IMR-90 (cell line): ENCODE measurements at regions not wholly inside any gene's neighbourhood (a gene's known extent, or its start where the extent isn't known, plus 50 kb on each side); places are given as distances from the start of the nearest gene placed in this dataset.

Experiments
- ATAC-seq: fragments of 200-7000 bp; cut with Tn5 transposase; 2 replicates; pipeline ENCODE4 v1.9.1; 2020; ENCODE audit warnings: low read depth, mild to moderate bottlenecking, moderate library complexity
- BruUV-seq: library from RNA; stranded (reverse); fragments of 400-500 nt; replicated peaks from 2 replicates; lab custom pipeline; 2021; lab: Mats Ljungman, UMichigan
- CTCF ChIA-PET: fragments of 300-600 bp; formaldehyde crosslinking; extraction: SDS; loops from one replicate; lab custom pipeline; 2021; ENCODE audit warnings: antibody characterized with exemption; lab: Yijun Ruan, JAX
- POLR2A ChIA-PET: fragments of 300-600 bp; sonication (Branson Sonifier 250); formaldehyde crosslinking; loops from one replicate; lab custom pipeline; 2022; ENCODE audit warnings: antibody characterized with exemption; ENCODE audit not compliant: unreplicated experiment; lab: Charles Lee
- DNase-seq: peaks from one replicate; pipeline ENCODE4 v3.0.0; 2013
- H2AFZ ChIP-seq: replicated peaks from 2 replicates; pipeline ENCODE3; 2013; ENCODE audit warnings: low read length, mild to moderate bottlenecking; ENCODE audit not compliant: poor library complexity
- H2AK5ac ChIP-seq: 2 replicates; pipeline ENCODE4 v1.6.1; 2013; ENCODE audit warnings: low read depth, low read length, inconsistent platforms
- H2AK9ac ChIP-seq: replicated peaks from 2 replicates; pipeline ENCODE3; 2013; ENCODE audit warnings: mild to moderate bottlenecking, low read depth, low read length, moderate library complexity; ENCODE audit not compliant: poor library complexity
- H2BK120ac ChIP-seq: 2 replicates; pipeline ENCODE4 v1.6.1; 2013; ENCODE audit warnings: low read depth, low read length, inconsistent platforms
- H2BK15ac ChIP-seq: 3 replicates; pipeline ENCODE4 v1.6.1; 2013; ENCODE audit warnings: low read depth, low read length, inconsistent platforms
- H2BK20ac ChIP-seq: 2 replicates; pipeline ENCODE4 v1.6.1; 2013; ENCODE audit warnings: low read depth, mild to moderate bottlenecking, inconsistent platforms, low read length, moderate library complexity
- H2BK5ac ChIP-seq: 2 replicates; pipeline ENCODE4 v1.6.1; 2013; ENCODE audit warnings: mild to moderate bottlenecking, low read depth, low read length, inconsistent platforms; ENCODE audit not compliant: poor library complexity, severe bottlenecking
- H3K14ac ChIP-seq: replicated peaks from 2 replicates; pipeline ENCODE4 v1.6.1; 2013; ENCODE audit warnings: low read depth, low read length, inconsistent platforms
- H3K18ac ChIP-seq: 2 replicates; pipeline ENCODE4 v1.6.1; 2013; ENCODE audit warnings: low read depth, low read length, control low read depth
- H3K23ac ChIP-seq: 2 replicates; pipeline ENCODE4 v1.6.1; 2013; ENCODE audit warnings: low read depth, low read length, inconsistent platforms
- H3K27ac ChIP-seq: 2 replicates; pipeline ENCODE4 v1.5.1; 2013; ENCODE audit warnings: mild to moderate bottlenecking, control low read depth, low read length; ENCODE audit not compliant: insufficient read depth
- H3K27me3 ChIP-seq: 2 replicates; pipeline ENCODE4 v1.6.1; 2013; ENCODE audit warnings: low read length; ENCODE audit not compliant: control insufficient read depth, insufficient read depth
- H3K36me3 ChIP-seq: 2 replicates; pipeline ENCODE4 v1.6.1; 2013; ENCODE audit warnings: low read length, mixed read lengths; ENCODE audit not compliant: control insufficient read depth, insufficient read depth
- H3K4ac ChIP-seq: 2 replicates; pipeline ENCODE4 v1.6.1; 2013; ENCODE audit warnings: low read depth, low read length, inconsistent platforms
- H3K4me1 ChIP-seq: 2 replicates; pipeline ENCODE4 v1.6.1; 2013; ENCODE audit warnings: low read length, mixed read lengths; ENCODE audit not compliant: control insufficient read depth, insufficient read depth
- H3K4me2 ChIP-seq: 2 replicates; pipeline ENCODE4 v1.6.1; 2013; ENCODE audit warnings: low read depth, mild to moderate bottlenecking, control low read depth, low read length, moderate library complexity
- H3K4me3 ChIP-seq: 2 replicates; pipeline ENCODE4 v1.5.1; 2013; ENCODE audit warnings: low read depth, mild to moderate bottlenecking, control low read depth, low read length, moderate library complexity; ENCODE audit not compliant: insufficient read depth
- H3K56ac ChIP-seq: 2 replicates; pipeline ENCODE4 v1.6.1; 2013; ENCODE audit warnings: low read length, inconsistent platforms; ENCODE audit not compliant: insufficient read depth; ENCODE audit errors: extremely low read depth
- H3K79me1 ChIP-seq, 2 experiments: 2 replicates each; pipeline ENCODE4 v1.6.1; 2013; ENCODE audit warnings: low read length in 2 of 2, inconsistent platforms in 1 of 2, low read depth in 1 of 2
- H3K9ac ChIP-seq: 2 replicates; pipeline ENCODE4 v1.6.1; 2013; ENCODE audit warnings: low read depth, low read length, control low read depth
- H3K9me1 ChIP-seq: 2 replicates; pipeline ENCODE4 v1.6.1; 2013; ENCODE audit warnings: low read length, inconsistent platforms; ENCODE audit not compliant: insufficient read depth
- H3K9me3 ChIP-seq: 2 replicates; pipeline ENCODE4 v1.6.1; 2013; ENCODE audit warnings: low read length; ENCODE audit not compliant: control insufficient read depth, insufficient read depth
- H4K20me1 ChIP-seq: 2 replicates; pipeline ENCODE4 v1.6.1; 2013; ENCODE audit warnings: low read length, inconsistent platforms; ENCODE audit not compliant: insufficient read depth
- H4K5ac ChIP-seq: 2 replicates; pipeline ENCODE4 v1.6.1; 2013; ENCODE audit warnings: mild to moderate bottlenecking, low read depth, low read length, control low read depth
- H4K8ac ChIP-seq, 2 experiments: 2 replicates each; pipeline ENCODE4 v1.6.1; 2013; ENCODE audit warnings: low read depth in 2 of 2, low read length in 2 of 2, control low read depth in 1 of 2, inconsistent platforms in 1 of 2
- H4K91ac ChIP-seq: 2 replicates; pipeline ENCODE4 v1.6.1; 2013; ENCODE audit warnings: low read depth, low read length, inconsistent platforms; ENCODE audit not compliant: insufficient read depth
- CEBPB ChIP-seq: IDR thresholded peaks from 2 replicates; pipeline ENCODE4 v1.6.1; 2012; ENCODE audit warnings: low read depth, low read length, improper control_type of control experiment
- NFE2L2 ChIP-seq: fragments of 150-350 bp; IDR thresholded peaks from 2 replicates; pipeline ENCODE4 v1.6.1; 2016; ENCODE audit warnings: low read depth, mild to moderate bottlenecking, low read length
- SMC3 ChIP-seq: fragments of 150-350 bp; IDR thresholded peaks from 2 replicates; pipeline ENCODE4 v1.6.1; 2016; ENCODE audit warnings: low read depth, mild to moderate bottlenecking, antibody characterized with exemption, low read length, moderate library complexity
- WGBS, 2 experiments: methylation state at CpG; one replicate each; pipeline versions ENCODE4 v1.1.5 to v1.1.7; 2013; ENCODE audit warnings: missing lambda C conversion rate in 2 of 2; ENCODE audit not compliant: insufficient read length in 1 of 2; ENCODE audit errors: extremely low coverage in 2 of 2; 5-methylcytosine and 5-hydroxymethylcytosine counted together
- dilution Hi-C: fragments of 300-500 bp; cut with HindIII; formaldehyde crosslinking; loops from one replicate; pipeline ENCODE4 v1.14.3; 2018; ENCODE audit warnings: low sequenced_read_pairs; ENCODE audit not compliant: unreplicated experiment
- in situ Hi-C: fragments of 300-500 bp; cut with MboI; formaldehyde crosslinking; loops from 3 replicates; pipeline ENCODE4 v1.14.3; 2019; ENCODE audit warnings: low sequenced_read_pairs, inconsistent platforms, mixed read lengths
- intact Hi-C: fragments of 100-400 bp; cut with micrococcal nuclease; formaldehyde crosslinking; loops from 2 replicates; pipeline ENCODE4 v1.10.0; 2022

GRCh38 chr5:67879620-67880510 is 335.7 kb upstream of the PIK3R1 start (continued):
- no peak for TF ChIP-seq NFE2L2

DNA sequence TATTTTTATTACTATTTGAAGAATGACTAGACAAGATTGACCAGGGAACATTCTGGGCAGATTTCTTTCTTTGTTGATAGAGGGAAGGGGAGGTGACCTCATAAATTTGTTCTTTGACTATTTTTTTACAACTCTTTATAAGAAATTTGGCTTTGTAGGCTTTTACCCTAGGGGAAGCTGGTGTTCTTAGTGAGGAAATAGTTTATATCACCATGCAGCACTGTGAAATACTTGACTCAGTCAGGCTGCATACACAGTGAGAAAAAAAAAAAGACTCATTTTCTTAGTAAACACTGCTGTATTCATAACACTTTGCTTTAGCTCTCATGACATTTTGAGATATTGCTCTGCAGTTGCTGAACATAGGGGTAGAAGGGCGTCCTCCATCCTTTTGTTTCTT is 336.6 kb upstream of the PIK3R1 start:
- Histone ChIP-seq H2AK5ac (no peak overlapping the region), H2AFZ (no peak overlapping the region), H3K9me3 (no peaks in the 10 kb centered on the region), H4K8ac (no peak overlapping the region), H2BK15ac (no peak overlapping the region), H3K23ac (no peak overlapping the region), H2BK20ac (no peak overlapping the region), H3K36me3 (no peaks in the 10 kb centered on the region), H3K56ac (no peak overlapping the region), H4K5ac (no peak overlapping the region), H3K4ac (no peak overlapping the region), H3K79me1 (no peaks in the 10 kb centered on the region), H2BK5ac (no peak overlapping the region), H3K4me2 (no peak overlapping the region), H2BK120ac (no peak overlapping the region), H3K14ac (no peak overlapping the region), H3K27me3 (no peaks in the 10 kb centered on the region), H3K4me1 (no peaks in the 10 kb centered on the region), H3K9ac (no peak overlapping the region), H3K27ac (no peak overlapping the region), H3K9me1 (no peaks in the 10 kb centered on the region), H3K4me3 (no peak overlapping the region), H3K18ac (no peak overlapping the region), H4K91ac (no peak overlapping the region), H4K20me1 (no peaks in the 10 kb centered on the region), H2AK9ac (no peak overlapping the region)
- no peak for DNase-seq
- BruUV-seq = no TSS peak
- no peak for ATAC-seq
- ChIA-PET POLR2A (no interaction called here), CTCF (interaction anchor here (0.7 kb wide), 1 partner anchor 283 kb away, joined by 3 read pairs; no protein-coding TSS in a partner anchor)
- TF ChIP-seq SMC3 (no peak), CEBPB (no peak)
- dilution Hi-C loops = no loop called here
- intact Hi-C loops = no loop called here
- no CpG with 5 or more reads among the region's 1 CpG for WGBS, 2 experiments
- in situ Hi-C loops = no loop called here
